NCI-H226 (cell line): ENCODE measurements at regions not wholly inside any gene's neighbourhood (a gene's known extent, or its start where the extent isn't known, plus 50 kb on each side); places are given as distances from the start of the nearest gene placed in this dataset.

Experiments used
- DNase-seq: peaks from one replicate; pipeline ENCODE4 v3.0.0-alpha.2; 2015

GRCh38 chr5:125302577-125302976 is 556.1 kb upstream of the ZNF608 start:
- DNase-seq: peak; percentile 80

DNA sequence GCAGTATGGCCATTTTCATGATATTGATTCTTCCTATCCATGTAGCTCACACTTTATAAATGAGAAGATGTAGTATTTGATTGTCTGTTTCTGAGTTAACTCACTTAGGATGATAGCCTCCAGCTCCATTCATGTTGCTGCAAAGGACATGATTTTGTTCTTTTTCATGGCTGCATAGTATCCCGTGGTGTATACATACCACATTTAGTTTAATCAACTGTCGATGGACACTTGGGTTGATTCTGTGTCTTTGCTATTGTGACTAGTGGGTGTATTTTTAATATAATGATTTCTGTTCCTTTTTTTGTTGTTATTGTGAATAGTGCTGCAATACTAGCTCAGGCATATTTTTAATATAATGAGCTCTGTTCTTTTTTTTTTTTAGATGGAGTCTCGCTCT is 560.3 kb upstream of the ZNF608 start:
- DNase-seq: no peak

DNA sequence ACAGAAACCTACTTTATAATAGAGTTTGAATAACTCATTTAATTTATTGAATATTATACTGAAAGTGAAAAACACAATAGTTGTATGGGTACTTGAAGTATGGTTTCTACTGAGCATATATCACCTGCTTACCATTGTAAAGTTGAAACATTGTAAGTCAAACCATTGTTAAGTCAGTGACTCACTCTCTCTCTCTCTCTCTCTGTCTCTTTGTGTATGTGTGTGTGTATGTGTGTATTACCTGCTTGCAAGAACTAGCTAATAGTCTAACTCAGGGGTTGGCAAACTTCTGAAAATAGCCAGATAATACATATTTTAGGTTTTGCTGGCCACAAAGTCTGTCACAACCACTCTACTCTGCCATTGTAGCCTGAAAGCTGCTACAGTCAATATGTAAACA is 564.3 kb upstream of the ZNF608 start:
- peak; percentile 47 for DNase-seq

DNA sequence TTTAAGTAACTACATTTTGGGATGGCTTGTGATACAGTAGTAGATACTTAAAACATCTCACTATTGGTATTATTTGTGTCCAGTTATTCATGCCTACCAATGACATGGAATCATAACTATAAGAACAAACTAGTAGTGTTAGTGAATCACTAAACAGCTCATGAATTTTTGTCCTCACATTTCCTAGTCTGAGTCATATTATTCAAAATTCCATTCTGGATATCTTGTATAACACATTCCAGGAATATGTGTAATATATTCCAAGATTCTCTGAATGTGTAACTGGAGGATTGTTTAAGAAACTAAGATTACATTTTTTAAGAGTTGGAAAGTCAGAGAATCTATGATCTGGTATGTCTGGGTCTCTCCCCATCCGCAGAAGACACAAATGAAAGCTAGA is 565.3 kb upstream of the ZNF608 start:
- peak; percentile 91 for DNase-seq

- DNase-seq: no peak
Observed at GRCh38 chr5:125313555-125313954, 567.1 kb upstream of the ZNF608 start.

- no peak for DNase-seq
Observed at GRCh38 chr5:125315306-125315705, 568.9 kb upstream of the ZNF608 start.

DNA sequence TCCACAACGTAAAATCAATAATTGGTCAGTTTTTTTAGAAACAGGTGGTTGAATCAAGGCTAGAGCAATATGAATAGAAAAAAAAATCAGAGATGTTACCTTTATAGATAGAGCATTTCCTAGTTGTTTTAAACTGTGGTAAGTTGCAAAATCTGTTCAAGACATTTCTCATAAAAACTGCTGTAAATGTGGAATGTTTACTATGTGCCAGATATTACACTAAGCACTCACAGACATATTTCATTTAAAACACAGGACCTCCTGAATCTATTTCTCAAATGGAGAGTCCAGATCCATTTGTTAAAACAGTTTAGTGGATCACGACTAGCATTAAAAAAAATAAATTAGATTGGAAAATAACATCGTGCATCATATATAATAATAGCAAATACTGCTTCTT is 570.0 kb upstream of the ZNF608 start:
- no peak for DNase-seq

GRCh38 chr5:125316915-125317535 is 570.6 kb upstream of the ZNF608 start:
- no peak for DNase-seq

GRCh38 chr5:125317536-125317995 is 571.1 kb upstream of the ZNF608 start:
- no peak for DNase-seq

DNA sequence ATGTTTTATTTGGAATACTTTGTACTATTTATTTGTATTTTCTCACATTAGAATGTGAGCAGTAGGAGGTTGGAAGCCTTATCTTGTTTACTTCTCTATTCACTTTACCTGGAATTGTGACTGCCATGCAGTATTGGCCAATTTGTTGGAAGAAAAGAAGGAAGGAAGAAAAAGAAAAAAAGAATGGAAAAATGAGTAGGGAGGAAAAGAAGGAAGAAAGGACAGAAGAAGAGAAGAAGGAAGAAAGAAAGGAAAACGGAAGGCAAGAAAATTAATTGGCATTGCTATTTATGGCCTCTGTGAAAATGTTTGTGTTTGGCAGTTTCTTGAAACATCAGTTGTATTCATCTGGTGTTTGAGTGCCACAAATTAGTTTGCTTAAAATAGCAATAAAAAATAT is 575.2 kb upstream of the ZNF608 start:
- no peak for DNase-seq

DNA sequence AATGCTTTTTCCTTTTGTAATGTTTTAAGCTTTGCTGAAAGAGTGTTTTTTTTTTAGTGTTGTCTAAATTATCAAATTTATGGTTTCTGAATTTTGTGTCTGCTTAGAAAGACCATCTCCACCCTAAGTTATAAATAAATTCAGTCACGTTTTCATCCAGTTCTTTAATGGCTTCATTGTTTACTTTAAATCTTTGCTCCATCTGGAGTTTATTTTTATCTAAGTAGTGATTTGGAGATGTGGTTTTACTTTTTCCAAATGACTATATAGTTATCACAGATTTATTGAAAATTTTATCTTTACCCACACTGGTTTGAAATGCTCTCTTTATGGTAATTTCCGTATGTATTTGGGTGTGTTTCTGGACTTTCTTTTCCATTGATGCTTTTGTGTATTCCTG is 577.2 kb upstream of the ZNF608 start:
- no peak for DNase-seq

DNA sequence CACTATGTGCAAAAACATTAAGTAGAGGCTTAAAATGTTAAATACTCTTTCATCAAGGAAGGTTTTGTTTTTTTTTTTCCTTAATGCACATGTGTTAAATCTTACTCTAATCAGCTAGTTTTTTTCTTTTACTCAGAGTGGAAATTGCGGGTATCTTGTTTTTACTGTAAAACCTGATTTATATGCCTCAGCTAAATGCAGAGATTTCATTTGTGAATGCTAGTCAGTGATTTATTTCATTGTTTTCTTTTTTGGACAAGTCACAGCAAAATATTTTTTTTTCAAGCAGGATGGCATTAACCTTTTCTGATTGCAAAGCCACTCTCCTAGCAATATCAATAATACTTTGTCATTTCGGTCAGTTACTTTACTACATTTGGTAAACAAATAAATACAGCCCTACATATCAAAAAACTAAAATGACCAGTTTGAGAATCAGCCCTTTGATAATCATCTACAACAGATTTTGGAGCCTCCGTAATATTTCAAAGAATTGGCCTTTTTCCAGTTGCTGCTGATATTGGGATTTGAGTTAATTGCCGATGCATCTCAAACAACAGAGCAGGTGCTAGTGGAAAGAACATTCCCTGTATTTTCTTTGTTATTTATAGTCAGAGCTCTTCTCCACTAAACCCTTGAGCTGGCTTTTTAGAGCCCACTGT is 579.2 kb upstream of the ZNF608 start:
- DNase-seq: no peak

DNA sequence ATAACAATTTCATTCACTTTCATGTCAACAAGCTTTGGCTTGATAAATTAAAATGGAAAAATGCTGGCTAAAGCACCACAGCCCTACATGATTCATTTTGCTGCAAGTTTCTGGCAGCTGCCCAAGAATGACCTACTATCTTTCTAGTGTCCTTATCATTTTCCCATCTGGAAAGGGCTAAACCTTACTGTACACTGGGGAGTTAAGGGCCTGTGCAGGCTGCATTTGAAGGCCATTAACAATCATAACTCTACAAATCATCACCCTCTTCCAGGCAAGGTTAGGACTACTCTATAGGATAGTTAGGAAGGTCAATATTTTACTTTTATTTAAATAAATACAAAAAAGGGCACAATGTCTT is 579.7 kb upstream of the ZNF608 start:
- peak; percentile 78 for DNase-seq

- no peak for DNase-seq
Observed at GRCh38 chr5:125327676-125328075, 581.2 kb upstream of the ZNF608 start.

DNA sequence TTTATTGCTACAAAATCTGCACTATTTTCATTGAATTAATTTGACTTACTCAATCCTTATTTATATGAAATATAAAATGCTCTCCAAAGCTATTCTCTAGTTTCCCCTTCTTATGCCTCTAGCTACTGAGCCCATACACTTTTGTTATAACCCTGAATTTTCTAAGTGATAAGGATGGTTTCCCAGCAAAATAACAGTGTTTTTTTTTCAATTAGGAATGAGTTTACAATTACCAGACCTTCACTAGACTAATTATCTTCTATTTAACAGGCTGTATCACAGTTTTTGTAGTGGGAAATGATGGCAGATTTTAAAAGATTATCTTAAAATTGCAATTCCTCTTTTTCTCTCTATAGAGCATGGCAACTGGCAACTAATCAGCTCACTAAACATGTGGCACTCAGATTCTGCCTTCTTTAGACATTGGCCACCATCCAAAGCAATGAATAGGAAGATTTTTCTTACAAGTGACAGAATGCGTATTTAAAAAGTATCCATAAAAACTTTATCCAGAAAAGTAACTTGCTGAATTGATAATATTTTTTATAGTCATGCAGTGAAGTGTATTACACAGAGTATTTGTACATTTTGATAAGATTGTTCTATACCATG is 585.7 kb upstream of the ZNF608 start:
- no peak for DNase-seq

DNA sequence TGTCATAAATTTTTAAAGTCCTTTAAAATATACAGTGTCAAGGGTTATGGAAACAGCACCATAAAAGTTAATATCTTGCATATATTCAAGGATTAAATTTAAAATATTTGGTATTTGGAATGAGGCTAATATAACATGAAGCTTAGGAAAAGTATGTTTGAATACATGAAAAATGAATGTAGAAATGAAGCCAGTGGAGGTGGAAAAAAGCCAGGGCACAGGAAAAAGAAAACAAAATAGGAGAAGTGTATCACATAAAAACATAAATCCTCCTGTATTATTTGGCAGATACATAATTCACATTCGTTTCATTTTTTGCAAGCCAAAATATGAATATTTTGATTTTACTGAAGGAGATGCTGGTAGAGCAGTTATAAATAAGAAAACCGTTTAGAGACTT is 587.0 kb upstream of the ZNF608 start:
- no peak for DNase-seq

GRCh38 chr5:125336401-125336800 is 590.0 kb upstream of the ZNF608 start:
- DNase-seq: peak; percentile 36

GRCh38 chr5:125337294-125337693 is 590.9 kb upstream of the ZNF608 start:
- DNase-seq: no peak

DNA sequence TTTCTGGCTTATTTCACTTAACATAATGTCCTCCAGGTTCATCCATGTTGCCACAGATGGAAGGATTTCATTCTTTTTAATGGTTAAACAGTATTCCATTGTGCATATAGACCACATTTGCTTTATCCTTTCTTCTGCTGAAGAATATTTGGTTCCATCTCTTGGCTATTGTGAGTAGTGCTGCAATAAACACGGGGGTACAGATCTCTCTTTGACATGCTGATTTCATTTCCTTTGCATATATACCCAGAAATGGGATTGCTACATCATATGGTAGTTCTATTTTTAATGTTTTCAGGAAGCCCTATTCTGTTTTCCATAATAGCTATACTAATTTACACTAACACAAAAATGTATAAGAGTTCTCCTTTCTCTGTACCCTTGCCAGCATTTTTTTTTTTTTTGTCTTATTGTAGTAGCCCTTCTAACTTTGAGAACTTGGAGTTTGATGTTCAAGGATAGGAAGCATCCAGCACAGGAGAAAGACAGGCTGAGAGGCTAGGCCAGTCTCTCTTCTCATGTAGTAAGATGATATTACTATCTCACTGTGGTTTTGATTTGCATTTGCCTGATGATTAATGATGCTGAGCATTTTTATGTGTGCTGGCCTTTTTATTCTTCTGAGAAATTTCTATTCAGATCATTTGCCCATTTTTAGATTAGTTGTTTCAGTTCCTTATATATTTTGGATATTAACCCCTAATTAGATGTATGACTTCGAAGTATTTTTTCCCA is 592.2 kb upstream of the ZNF608 start:
- DNase-seq: peak; percentile 41

DNA sequence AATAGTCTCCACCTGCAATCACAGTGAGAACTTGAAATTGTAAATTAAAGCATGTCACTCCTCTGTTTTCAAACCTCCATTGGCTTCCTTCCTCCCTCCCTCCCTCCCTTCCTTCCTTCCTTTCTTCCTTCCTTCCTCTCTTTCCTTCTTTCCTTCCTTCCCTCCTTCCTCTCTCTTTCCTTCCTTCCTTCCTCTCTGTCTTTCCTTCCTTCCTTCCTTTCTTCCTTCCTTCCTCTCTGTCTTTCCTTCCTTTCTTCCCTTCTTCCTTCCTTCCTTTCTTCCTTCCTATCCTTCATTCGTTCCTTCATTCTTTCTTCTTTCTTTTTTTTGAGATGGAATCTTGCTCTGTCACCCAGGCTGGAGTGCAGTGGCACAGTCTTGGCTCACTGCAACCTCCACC is 595.0 kb upstream of the ZNF608 start:
- DNase-seq: no peak

DNA sequence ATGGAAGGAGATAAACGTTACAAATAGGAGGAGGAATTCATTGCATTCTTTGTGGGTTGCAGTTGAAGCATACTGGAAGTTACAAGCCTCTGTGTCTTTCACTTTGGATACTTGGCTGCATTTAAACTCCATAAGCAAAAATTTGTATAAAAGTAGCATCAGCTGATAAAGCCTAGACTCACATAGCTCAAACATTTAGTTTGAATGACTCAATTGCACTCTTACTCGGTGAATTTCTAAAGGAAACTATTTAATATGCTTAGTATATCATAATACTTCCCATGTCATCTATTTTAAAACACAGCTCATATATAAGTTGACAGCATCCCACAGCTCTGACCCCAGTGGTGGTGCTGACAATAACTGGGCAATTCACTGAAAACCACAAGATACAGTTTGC is 596.6 kb upstream of the ZNF608 start:
- peak; percentile 93 for DNase-seq

DNA sequence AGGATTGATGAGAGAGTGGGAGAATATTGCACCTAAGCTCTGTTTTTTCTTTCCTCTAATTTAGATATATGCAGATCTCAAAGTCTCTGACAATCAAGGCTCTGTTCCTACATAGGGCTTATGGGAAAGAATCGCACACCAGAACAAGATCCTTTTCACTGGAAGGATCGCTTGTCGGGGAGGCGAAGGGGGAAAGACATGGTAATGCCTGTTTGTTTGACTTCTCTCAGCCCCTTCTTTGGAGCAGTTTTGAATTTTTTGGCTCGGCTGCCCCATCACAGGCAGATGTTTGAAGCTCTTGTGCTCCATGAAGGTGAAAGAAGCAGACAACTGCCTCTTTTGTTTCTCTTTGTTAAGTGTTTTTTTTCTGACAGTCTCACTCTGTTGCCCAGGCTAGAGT is 599.9 kb upstream of the ZNF608 start:
- DNase-seq: no peak

DNA sequence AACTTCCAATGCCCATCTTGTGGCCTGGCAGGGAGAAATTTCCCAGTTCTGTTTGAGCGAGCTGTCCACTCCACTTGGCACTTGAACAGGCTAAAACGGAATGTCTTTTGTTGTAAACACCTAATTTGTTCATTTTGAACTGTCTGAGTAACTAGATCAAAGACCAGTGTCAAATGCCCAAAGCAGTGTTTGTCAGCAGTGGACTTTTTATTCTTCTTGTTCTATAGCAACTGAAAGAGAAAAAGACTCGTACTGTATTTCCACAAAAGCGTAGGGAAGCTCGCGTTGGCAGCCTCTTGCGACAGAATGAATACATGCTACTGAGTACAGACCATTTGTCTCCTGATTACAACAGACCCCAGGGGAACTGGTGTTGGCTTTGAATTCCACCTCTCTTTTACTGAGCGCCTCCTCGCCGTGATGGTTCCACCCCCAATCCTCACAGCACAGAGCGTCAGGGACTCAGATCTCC is 601.8 kb upstream of the ZNF608 start:
- no peak for DNase-seq
